Rectal smooth muscle tissue (tissue), 1 donor: ENCODE measurements at regions not wholly inside any gene's neighbourhood (a gene's known extent, or its start where the extent isn't known, plus 50 kb on each side); places are given as distances from the start of the nearest gene placed in this dataset.

ENCODE experiments used
- H3K27ac ChIP-seq: one replicate; pipeline ENCODE4 v1.7.0; 2013; ENCODE audit warnings: low read depth, low read length, inconsistent platforms
- H3K27me3 ChIP-seq: one replicate; pipeline ENCODE4 v1.7.0; 2013; ENCODE audit warnings: low read length; ENCODE audit not compliant: control insufficient read depth, insufficient read depth
- H3K36me3 ChIP-seq: one replicate; pipeline ENCODE4 v1.7.0; 2013; ENCODE audit warnings: low read length; ENCODE audit not compliant: control insufficient read depth, insufficient read depth
- H3K4me1 ChIP-seq: one replicate; pipeline ENCODE4 v1.7.0; 2013; ENCODE audit warnings: low read length; ENCODE audit not compliant: control insufficient read depth, insufficient read depth
- H3K4me3 ChIP-seq: one replicate; pipeline ENCODE4 v1.7.0; 2013; ENCODE audit warnings: low read length
- H3K9ac ChIP-seq: one replicate; pipeline ENCODE4 v1.7.0; 2013; ENCODE audit warnings: low read length

DNA sequence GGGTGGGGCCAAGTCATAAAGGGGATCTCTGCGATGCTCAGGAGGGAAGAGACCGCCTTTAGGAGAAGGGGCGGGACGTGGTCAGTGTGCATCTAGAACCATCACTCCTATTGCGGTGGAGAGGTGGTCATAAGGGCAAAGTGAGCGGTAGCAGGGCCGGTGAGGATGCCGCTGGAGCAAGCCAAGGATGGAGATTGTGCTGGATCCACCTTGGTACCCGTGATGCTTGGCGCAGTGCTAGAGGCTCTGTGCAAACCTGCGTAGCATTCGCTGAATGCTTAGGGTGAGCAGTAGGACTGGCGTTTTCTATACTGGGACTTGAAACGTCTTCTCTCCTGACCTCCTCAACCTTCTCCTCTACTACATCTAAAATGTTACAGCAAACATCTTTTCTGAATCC lies 294.2 kb downstream of the FGF9 start:
- Histone ChIP-seq H3K27ac (no peak overlapping the region), H3K4me1 (no peaks in the 10 kb centered on the region), H3K27me3 (no peaks in the 10 kb centered on the region), H3K4me3 (no peak overlapping the region), H3K36me3 (no peaks in the 10 kb centered on the region), H3K9ac (no peak overlapping the region)

DNA sequence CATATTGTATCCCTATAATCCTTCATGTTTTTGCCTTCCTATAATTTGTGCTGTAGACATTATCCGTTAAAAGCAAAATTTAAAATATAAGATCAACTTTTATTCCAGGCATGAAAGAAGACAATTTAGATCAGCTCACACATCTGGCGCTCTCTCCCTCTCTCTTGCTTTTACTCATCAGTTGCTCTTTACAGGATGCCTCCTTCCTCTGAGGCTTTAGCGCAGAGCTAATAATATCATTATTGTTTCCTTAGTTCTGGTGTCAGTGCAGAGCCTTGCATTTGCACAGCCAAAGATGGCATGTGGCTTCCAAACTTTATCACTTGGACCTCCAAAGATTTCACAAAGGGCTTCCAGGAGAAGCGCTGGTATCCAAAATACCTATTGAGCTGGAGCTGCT lies 295.1 kb downstream of the FGF9 start:
- Histone ChIP-seq H3K27ac (no peak overlapping the region), H3K4me1 (no peaks in the 10 kb centered on the region), H3K27me3 (no peaks in the 10 kb centered on the region), H3K9ac (no peak overlapping the region), H3K36me3 (no peaks in the 10 kb centered on the region), H3K4me3 (no peak overlapping the region)

DNA sequence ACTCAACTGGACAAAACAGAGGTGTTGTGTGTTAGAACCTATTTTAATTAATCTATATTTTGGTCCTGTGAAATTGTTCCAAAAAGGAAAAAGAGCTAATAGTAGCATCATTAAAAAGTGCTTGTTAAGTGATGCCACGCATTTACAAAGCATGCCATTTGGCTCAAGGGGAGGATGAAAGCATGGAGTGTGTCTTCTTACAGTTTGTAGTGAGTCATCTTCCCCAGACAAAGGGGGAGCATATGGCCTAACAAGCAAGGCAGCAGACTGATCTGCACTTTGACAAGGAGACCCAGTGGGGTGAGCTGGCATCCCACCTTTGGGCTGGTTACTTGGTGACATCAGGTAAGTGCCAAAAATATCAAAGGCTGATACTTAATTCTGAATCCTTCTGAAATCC lies 297.0 kb downstream of the FGF9 start:
- H3K27ac ChIP-seq = no peak overlapping the region
- no peaks in the 10 kb centered on the region for H3K4me1 ChIP-seq
- no peak overlapping the region for H3K4me3 ChIP-seq
- no peaks in the 10 kb centered on the region for H3K27me3 ChIP-seq
- no peak overlapping the region for H3K9ac ChIP-seq
- H3K36me3 ChIP-seq = no peaks in the 10 kb centered on the region

DNA sequence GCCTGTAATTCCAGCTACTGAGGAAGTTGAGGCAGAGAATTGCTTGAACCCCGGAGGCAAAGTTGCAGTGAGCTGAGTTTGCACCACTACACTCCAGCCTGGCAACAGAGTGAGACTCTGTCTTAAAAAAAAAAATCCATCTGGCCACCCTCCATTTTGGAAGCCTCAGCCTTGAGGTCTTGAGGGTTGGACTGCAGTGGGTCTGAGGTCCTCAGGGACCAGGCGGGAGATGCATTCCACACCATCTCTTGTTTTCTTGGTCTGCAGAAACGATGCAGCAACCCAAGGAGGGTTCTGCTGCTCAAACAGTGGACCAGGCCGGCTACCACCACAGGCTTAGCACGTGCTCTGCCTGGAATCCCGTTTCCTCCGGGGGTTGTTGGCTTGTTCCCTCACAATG lies 299.3 kb downstream of the FGF9 start:
- H3K4me1 ChIP-seq = no peaks in the 10 kb centered on the region
- H3K27me3 ChIP-seq = no peaks in the 10 kb centered on the region
- H3K27ac ChIP-seq = no peak overlapping the region
- no peak overlapping the region for H3K4me3 ChIP-seq
- no peak overlapping the region for H3K9ac ChIP-seq
- H3K36me3 ChIP-seq = no peaks in the 10 kb centered on the region

DNA sequence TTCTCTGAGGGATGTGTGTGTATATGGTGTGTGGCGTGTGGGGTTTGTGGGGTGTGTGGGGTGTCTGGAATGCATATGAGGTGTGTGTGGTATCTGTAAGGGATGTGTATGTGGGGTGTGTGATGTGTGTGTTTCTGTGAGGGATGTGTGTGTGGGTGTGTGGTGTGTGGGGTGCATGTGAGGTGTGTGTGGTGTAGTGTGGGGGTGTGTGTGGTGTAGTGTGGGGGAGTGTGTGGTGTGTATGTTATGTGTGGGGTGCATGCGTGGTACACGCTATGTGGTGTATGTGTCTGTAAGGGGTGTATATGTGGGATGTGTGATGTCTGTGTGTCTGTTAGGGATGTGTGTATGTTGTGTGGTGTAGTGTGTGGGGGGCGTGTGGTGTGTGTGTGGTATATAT lies 300.0 kb downstream of the FGF9 start:
- no peaks in the 10 kb centered on the region for H3K4me1 ChIP-seq
- H3K27ac ChIP-seq = no peak overlapping the region
- H3K4me3 ChIP-seq = no peak overlapping the region
- no peaks in the 10 kb centered on the region for H3K27me3 ChIP-seq
- H3K36me3 ChIP-seq = no peaks in the 10 kb centered on the region
- H3K9ac ChIP-seq = no peak overlapping the region

DNA sequence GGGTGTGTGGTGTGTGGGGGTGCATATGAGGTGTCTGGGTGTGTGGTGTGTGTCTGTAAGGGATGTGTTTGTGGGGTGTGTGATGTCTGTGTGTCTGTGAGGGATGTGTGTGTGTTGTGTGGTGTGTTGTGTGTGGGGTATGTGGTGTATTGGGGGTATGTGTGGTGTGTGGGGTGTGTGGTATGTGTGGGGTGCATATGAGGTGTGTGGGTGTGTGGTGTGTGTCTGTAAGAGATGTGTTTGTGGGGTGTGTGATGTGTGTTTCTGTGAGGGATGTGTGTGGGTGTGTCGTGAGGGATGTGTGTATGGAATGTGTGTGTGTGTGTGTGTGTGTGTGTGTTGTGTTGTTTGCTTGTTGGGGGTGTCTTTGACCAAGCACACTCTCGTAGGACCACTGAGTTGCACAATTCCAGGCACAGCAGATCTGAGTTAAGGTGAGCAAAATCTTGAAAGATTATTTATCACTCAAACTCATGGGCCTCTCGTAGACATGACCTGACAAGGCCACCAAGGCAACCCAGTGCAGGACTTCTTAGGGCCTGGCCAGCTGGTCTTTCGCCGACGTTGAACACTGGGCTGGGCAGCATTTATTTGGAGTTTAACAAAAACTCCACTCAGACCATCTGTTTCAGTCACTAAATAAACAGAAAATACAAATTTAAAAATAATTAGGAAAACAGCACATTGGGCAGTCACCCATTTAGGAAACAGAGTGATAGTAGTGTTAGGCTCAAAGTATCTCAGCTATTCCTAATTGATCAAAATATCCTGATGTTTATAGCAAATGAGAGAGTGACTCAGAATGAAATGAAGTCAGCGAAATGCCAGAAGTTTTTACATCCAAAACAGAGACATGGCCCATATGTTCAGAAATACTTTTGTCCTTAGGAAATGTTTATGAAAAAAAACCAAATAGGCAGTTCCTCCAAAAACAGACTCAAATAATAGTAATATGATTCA lies 301.1 kb downstream of the FGF9 start:
- Histone ChIP-seq H3K9ac (no peak overlapping the region), H3K36me3 (no peaks in the 10 kb centered on the region), H3K4me1 (no peaks in the 10 kb centered on the region), H3K27ac (no peak overlapping the region), H3K27me3 (no peaks in the 10 kb centered on the region), H3K4me3 (no peak overlapping the region)

DNA sequence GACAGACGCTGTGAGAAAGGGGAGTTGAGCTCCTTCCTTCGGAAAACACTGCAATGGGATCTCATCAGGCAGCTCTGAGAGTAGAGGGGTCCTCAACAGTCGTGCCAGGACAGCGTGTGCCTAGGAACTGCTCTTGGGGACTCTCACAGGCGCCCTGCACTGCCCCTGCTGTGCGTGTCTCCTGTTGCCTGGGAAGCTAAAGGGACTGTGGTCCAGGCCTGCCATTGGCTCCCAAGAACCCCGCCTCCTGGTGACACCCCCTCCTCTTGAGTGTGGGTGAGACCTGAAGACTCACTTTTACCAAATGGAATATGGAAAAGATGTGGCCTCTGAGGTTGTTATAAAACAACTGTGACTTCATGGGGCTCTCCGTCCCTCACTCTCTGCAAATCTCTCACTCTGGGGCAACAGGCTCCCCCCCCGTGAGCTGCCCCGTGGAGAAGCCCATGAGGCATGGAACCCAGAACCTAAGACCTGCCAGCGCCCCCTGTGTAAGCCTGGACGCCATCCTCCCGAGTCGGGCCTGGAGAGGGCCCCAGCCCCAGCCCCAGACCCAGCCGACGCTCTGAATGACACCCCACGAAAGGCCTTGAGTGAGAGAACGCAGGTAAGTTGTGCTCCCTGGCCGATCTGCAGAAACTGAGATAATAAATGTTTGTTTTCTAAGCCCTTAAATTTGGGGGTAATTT lies 302.7 kb downstream of the FGF9 start:
- Histone ChIP-seq H3K27ac (no peak overlapping the region), H3K4me1 (no peaks in the 10 kb centered on the region), H3K27me3 (no peaks in the 10 kb centered on the region), H3K36me3 (no peaks in the 10 kb centered on the region), H3K9ac (no peak overlapping the region), H3K4me3 (no peak overlapping the region)

DNA sequence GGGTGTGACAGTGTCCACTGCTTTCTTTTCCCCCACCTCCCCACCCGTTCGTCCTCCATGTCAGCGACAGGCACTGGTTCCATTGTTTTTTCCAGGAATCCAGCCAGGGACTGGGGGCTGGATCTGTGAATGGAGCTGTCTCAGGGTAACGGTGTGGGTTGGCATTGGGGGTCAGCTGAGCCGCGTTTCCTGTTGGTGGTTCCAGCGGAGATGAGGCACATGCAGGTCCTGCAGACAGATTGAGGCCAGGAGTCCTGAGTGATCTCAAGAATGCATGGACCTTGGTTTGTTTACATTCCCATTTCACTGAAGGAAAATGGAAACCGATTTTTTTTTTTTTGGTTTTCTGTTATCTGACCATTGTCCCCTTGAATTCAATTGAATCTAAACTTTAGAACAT lies 303.9 kb downstream of the FGF9 start:
- Histone ChIP-seq H3K36me3 (no peaks in the 10 kb centered on the region), H3K27ac (no peak overlapping the region), H3K9ac (no peak overlapping the region), H3K27me3 (no peaks in the 10 kb centered on the region), H3K4me3 (no peak overlapping the region), H3K4me1 (no peaks in the 10 kb centered on the region)

DNA sequence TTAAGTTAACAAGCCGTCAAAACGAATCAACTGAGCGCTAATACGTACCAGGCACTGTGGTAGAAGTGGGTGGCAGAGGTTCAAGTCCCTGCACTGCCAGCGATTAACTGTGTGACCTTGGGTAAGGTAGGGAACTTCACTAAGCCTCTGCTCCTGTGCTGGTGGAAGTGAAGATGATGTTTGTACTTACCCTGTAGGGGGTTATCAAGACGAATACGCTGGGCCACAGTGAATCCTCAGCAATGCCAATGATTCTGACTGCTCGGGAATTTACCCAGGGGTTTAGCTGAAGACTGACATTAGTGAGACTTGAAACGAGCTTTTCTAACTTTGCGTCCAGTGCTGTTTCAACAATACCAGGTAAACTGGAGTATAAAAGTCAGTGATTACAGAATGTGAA lies 305.3 kb downstream of the FGF9 start:
- Histone ChIP-seq H3K4me3 (no peak overlapping the region), H3K27ac (no peak overlapping the region), H3K36me3 (no peaks in the 10 kb centered on the region), H3K9ac (no peak overlapping the region), H3K27me3 (no peaks in the 10 kb centered on the region), H3K4me1 (no peaks in the 10 kb centered on the region)

DNA sequence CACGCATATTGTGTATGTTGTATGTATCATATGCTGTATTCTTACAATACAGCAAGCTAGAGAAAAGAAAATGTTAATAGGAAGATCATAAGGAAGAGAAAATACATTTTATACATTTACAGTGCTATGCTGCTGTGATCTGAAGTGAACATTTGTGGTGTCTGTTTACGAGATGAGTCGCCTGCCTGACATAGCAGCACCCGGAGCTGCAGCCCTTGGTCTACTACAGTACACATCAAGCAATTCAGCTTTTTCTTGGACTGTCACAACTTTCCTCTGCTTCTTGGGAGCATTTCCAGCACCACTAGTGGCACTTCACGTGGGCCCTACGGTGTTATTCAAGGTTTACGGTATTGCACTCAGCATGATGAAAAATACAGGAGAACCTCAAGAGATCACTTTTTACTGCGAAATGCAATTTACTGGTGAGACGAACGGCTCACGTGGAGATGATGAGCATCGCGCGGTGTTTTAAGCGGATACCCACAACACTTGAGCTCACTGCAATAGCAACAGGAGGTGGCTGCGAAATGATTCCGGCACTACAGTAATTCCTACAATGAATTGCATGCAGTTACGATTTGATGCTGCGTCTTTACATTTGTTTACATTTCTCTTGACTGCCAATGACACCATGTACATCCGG lies 308.4 kb downstream of the FGF9 start:
- Histone ChIP-seq H3K9ac (no peak overlapping the region), H3K36me3 (no peaks in the 10 kb centered on the region), H3K27me3 (no peaks in the 10 kb centered on the region), H3K4me1 (no peaks in the 10 kb centered on the region), H3K4me3 (no peak overlapping the region), H3K27ac (no peak overlapping the region)

DNA sequence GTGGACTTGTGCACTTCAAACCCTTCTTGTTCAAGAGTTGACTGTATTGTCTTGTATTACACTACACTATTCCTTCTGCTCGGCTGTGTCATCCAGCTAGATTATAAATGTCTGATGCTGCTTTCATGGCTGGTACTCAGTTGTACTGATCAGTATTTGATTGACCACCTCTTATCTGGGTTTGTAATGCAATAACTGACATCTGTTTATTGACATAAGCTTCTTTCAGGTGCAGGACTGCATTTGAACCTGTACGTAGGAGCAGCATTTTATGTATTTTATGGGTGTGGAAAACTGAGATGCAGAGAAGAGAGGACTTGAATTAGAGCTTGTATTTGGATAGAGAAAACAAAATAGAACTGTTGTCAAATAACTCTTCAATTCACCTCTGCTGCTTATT lies 309.2 kb downstream of the FGF9 start:
- no peak overlapping the region for H3K4me3 ChIP-seq
- H3K27me3 ChIP-seq = no peaks in the 10 kb centered on the region
- no peak overlapping the region for H3K27ac ChIP-seq
- H3K36me3 ChIP-seq = no peaks in the 10 kb centered on the region
- no peak overlapping the region for H3K9ac ChIP-seq
- no peaks in the 10 kb centered on the region for H3K4me1 ChIP-seq

DNA sequence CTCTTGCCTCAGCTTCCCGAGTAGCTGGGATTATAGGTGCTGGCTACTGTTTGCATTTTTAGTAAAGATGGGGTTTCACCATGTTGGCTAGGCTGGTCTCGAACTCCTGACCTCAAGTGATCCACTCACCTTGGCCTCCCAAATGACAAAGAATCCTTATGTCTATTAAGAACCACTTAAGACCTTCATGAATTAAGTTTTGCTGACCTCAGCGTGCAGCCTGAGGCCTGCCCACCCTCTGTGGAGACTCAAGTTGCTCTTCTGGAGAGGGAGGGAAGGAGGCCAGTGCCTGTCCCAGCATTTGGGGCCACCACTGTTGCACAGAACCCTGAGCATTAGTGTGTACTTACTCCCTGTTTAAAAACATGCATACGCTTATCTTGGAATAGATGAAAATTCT lies 313.3 kb downstream of the FGF9 start:
- no peaks in the 10 kb centered on the region for H3K4me1 ChIP-seq
- no peaks in the 10 kb centered on the region for H3K36me3 ChIP-seq
- no peaks in the 10 kb centered on the region for H3K27me3 ChIP-seq
- no peak overlapping the region for H3K9ac ChIP-seq
- no peak overlapping the region for H3K27ac ChIP-seq
- H3K4me3 ChIP-seq = no peak overlapping the region
